ENCODE measurements at regions not wholly inside any gene's neighbourhood (a gene's known extent, or its start where the extent isn't known, plus 50 kb on each side); places are given as distances from the start of the nearest gene placed in this dataset.

- peaks cover 0 to 2% (median 0%) of the 10 kb centered on the region in 3 donors for H3K27me3 Mint-ChIP-seq (ENCODE audit: low read depth in 3 of 3)
- H3K4me3 Mint-ChIP-seq = no peak overlapping the region
- DNase-seq = no peak
- peaks cover 0 to 3% (median 0%) of the 10 kb centered on the region in 3 donors for H3K36me3 Mint-ChIP-seq
- H3K9me3 Mint-ChIP-seq = peaks cover 5 to 41% (median 14%) of the 10 kb centered on the region in 6 donors
- no peak overlapping the region for H3K27ac Mint-ChIP-seq
- H3K4me1 Mint-ChIP-seq = no peaks in the 10 kb centered on the region
These were observed 667.8 kb downstream of the NOVA1 start for GRCh38 chr14:25929881-25930615.

GRCh38 chr14:25911831-25912230 is 686.0 kb downstream of the NOVA1 start:
- Mint-ChIP-seq H3K4me3 (no peak overlapping the region), H3K9me3 (peaks cover 2 to 40% (median 9%) of the 10 kb centered on the region in 6 donors), H3K27ac (no peak overlapping the region), H3K36me3 (no peaks in the 10 kb centered on the region), H3K27me3 (ENCODE audit: low read depth in 3 of 3) (no peaks in the 10 kb centered on the region), H3K4me1 (no peaks in the 10 kb centered on the region)
- DNase-seq = no peak

GRCh38 chr14:25909045-25909747 is 688.6 kb downstream of the NOVA1 start:
- Mint-ChIP-seq H3K4me1 (no peaks in the 10 kb centered on the region), H3K9me3 (peaks cover 3 to 49% (median 10%) of the 10 kb centered on the region in 6 donors), H3K4me3 (no peak overlapping the region), H3K36me3 (no peaks in the 10 kb centered on the region), H3K27ac (no peak overlapping the region), H3K27me3 (ENCODE audit: low read depth in 3 of 3) (no peaks in the 10 kb centered on the region)
- no peak for DNase-seq

DNA sequence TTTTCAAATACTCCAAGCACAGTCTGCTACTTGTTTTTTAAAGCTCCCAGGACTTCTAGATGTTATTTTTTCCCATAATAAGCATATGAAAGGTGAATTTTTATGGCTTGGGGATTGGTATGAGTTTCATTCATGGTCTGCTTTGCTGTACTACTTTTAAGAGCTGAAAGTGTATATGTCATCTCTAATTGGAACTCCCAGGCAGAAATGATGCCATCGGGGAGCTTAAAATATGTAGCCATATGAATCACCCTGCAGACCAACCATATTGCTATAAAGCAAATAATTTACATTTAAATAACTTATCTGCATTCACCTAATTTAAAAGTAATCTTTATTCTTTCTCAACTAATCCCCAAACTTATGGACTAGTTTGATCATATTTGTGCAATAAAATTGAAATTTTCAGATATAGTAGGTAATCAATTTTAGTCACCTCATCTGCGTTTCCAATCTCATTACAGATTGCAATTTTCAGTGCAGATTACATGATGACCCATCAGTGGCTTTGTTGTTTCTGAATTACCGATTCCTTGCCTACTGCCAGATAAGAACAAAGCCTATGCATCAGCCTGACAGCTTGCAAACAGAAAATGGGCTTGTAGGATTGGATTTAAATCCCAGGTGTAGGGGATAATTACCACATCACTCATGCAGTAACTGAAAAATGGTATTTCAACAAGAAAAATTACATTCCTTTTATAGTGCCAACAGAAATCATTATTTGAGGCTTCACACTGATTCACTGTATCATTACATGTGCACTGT is 689.4 kb downstream of the NOVA1 start:
- Mint-ChIP-seq H3K27me3 (ENCODE audit: low read depth in 3 of 3) (no peaks in the 10 kb centered on the region), H3K4me1 (no peaks in the 10 kb centered on the region), H3K36me3 (no peaks in the 10 kb centered on the region), H3K27ac (no peak overlapping the region), H3K4me3 (no peak overlapping the region), H3K9me3 (peaks cover 4 to 49% (median 10%) of the 10 kb centered on the region in 6 donors)
- no peak for DNase-seq

DNA sequence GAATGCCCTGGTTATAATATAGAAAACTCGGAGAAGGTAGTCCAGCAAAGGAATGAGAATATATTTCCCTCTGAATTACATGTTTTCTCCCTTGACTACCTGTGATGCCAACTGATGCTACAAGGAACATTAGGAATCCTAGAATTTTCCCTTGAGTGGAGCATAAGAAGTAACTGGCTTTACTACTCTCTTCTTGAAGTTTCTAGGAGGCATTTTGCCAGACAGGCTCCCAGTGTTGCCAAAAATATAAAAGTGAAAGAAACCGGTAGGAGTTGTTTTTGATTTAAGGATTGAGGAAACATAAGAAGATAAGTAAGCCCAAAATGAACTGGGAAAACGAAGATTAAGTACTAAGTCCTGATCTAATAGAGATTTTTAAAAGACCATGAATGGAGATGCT is 693.4 kb downstream of the NOVA1 start:
- no peak for DNase-seq
- no peak overlapping the region for H3K27ac Mint-ChIP-seq
- no peak overlapping the region for H3K4me3 Mint-ChIP-seq
- H3K9me3 Mint-ChIP-seq = peaks cover 5 to 37% (median 16%) of the 10 kb centered on the region in 6 donors
- no peaks in the 10 kb centered on the region for H3K4me1 Mint-ChIP-seq
- peaks cover 0 to 2% (median 0%) of the 10 kb centered on the region in 3 donors for H3K27me3 Mint-ChIP-seq (ENCODE audit: low read depth in 3 of 3)
- H3K36me3 Mint-ChIP-seq = no peaks in the 10 kb centered on the region

GRCh38 chr14:25899197-25899596 is 698.6 kb downstream of the NOVA1 start:
- Mint-ChIP-seq H3K4me3 (no peak overlapping the region), H3K9me3 (peaks cover 2 to 17% (median 10%) of the 10 kb centered on the region in 6 donors), H3K4me1 (no peaks in the 10 kb centered on the region), H3K27ac (no peak overlapping the region), H3K27me3 (ENCODE audit: low read depth in 3 of 3) (peaks cover 0 to 2% (median 0%) of the 10 kb centered on the region in 3 donors), H3K36me3 (no peaks in the 10 kb centered on the region)
- no peak for DNase-seq

- Mint-ChIP-seq H3K27me3 (ENCODE audit: low read depth in 3 of 3) (peaks cover 0 to 2% (median 0%) of the 10 kb centered on the region in 3 donors), H3K36me3 (no peaks in the 10 kb centered on the region), H3K4me1 (no peaks in the 10 kb centered on the region), H3K9me3 (peaks cover 2 to 27% (median 12%) of the 10 kb centered on the region in 6 donors), H3K4me3 (no peak overlapping the region), H3K27ac (no peak overlapping the region)
- DNase-seq = no peak
These were observed 701.1 kb downstream of the NOVA1 start for GRCh38 chr14:25896777-25897176.

DNA sequence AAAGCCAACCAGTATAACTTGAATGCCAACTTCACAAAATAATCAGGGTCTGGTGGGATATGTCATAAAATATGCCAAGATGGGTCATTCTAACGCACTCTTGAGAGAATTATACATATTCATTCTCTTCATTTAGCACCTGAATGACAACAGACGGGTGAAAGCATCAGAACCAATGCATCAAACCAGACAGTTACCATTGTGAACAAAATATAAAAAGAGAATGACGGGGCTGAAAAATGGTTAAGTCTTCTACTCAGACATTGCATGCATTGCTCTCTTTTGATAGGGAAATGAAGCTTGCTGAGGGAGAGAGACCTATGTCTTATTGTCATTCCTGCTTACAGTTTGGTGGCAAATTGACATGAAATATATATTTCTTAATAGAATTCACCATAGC is 702.1 kb downstream of the NOVA1 start:
- Mint-ChIP-seq H3K27me3 (ENCODE audit: low read depth in 3 of 3) (peaks cover 0 to 2% (median 0%) of the 10 kb centered on the region in 3 donors), H3K36me3 (no peaks in the 10 kb centered on the region), H3K9me3 (peaks cover 0 to 29% (median 10%) of the 10 kb centered on the region in 6 donors), H3K4me3 (no peak overlapping the region), H3K4me1 (no peaks in the 10 kb centered on the region), H3K27ac (no peak overlapping the region)
- no peak for DNase-seq

GRCh38 chr14:25887251-25887878 is 710.5 kb downstream of the NOVA1 start:
- DNase-seq = no peak
- Mint-ChIP-seq H3K27ac (no peak overlapping the region), H3K27me3 (ENCODE audit: low read depth in 3 of 3) (no peaks in the 10 kb centered on the region), H3K36me3 (no peaks in the 10 kb centered on the region), H3K4me3 (no peak overlapping the region), H3K9me3 (peaks cover 3 to 33% (median 17%) of the 10 kb centered on the region in 6 donors), H3K4me1 (no peaks in the 10 kb centered on the region)

DNA sequence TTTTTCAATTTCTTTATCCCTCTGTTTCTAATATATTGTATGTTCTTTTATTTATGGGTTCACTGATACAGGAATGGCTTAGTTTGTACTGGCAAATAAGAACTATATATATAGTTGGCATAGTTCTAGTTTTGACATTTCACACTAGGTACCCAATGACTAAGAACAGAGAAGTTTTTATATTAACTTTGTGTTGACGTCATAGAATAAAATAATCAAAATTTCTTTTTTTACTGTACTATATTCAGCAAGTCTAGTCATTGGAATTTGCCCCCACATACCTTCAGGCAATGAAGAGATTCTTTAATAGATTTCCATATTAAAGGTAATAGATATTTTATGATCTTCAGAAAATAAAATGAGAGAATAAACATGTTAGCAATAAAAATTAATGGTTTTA is 713.2 kb downstream of the NOVA1 start:
- no peaks in the 10 kb centered on the region for H3K36me3 Mint-ChIP-seq
- H3K27ac Mint-ChIP-seq = no peak overlapping the region
- no peak overlapping the region for H3K4me3 Mint-ChIP-seq
- peaks cover 0 to 28% (median 11%) of the 10 kb centered on the region in 6 donors for H3K9me3 Mint-ChIP-seq
- no peaks in the 10 kb centered on the region for H3K4me1 Mint-ChIP-seq
- H3K27me3 Mint-ChIP-seq (ENCODE audit: low read depth in 3 of 3) = no peaks in the 10 kb centered on the region
- no peak for DNase-seq

- DNase-seq = no peak
- Mint-ChIP-seq H3K9me3 (peaks cover 0 to 28% (median 11%) of the 10 kb centered on the region in 6 donors), H3K36me3 (no peaks in the 10 kb centered on the region), H3K27ac (no peak overlapping the region), H3K4me3 (no peak overlapping the region), H3K4me1 (no peaks in the 10 kb centered on the region), H3K27me3 (ENCODE audit: low read depth in 3 of 3) (no peaks in the 10 kb centered on the region)
These were observed 714.9 kb downstream of the NOVA1 start for GRCh38 chr14:25882899-25883298.

GRCh38 chr14:25875475-25875874 is 722.4 kb downstream of the NOVA1 start:
- Mint-ChIP-seq H3K4me3 (no peak overlapping the region), H3K27ac (no peak overlapping the region), H3K27me3 (ENCODE audit: low read depth in 3 of 3) (no peaks in the 10 kb centered on the region), H3K9me3 (peaks cover 0 to 11% (median 5%) of the 10 kb centered on the region in 6 donors), H3K36me3 (no peaks in the 10 kb centered on the region), H3K4me1 (no peaks in the 10 kb centered on the region)
- DNase-seq = no peak

DNA sequence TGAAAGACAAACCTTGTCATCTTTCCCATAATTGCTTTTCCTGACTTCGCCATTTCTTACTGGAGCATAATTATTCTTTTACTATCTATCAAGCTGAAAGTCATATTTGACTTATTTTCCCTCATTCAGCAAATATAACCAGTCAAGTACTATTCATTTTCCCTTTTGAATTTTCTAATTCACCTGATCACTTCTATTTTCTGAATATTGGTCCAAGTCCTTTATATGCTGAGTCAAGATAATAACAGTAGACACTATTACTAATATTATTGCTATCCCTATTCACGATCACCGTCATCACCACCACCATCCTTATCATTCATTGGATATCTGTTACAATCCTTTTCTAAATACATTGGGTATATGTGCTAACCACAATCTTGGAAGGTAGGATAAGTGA is 728.0 kb downstream of the NOVA1 start:
- DNase-seq = no peak
- Mint-ChIP-seq H3K4me1 (no peaks in the 10 kb centered on the region), H3K4me3 (no peak overlapping the region), H3K27ac (no peak overlapping the region), H3K36me3 (no peaks in the 10 kb centered on the region), H3K9me3 (peaks cover 0 to 9% (median 2%) of the 10 kb centered on the region in 6 donors), H3K27me3 (ENCODE audit: low read depth in 3 of 3) (peaks cover 0 to 3% (median 2%) of the 10 kb centered on the region in 3 donors)
